NCI-H146 treated with DMSO at 0.1 percent for 48 hours (cell line): ENCODE measurements at regions not wholly inside any gene's neighbourhood (a gene's known extent, or its start where the extent isn't known, plus 50 kb on each side); places are given as distances from the start of the nearest gene placed in this dataset.
"Not testable (repeated sequence)": the region's sequence is repeated elsewhere in the genome, so short reads cannot be mapped to it uniquely, and the experiment has no call there.

Experiments used
- DNase-seq: peaks from one replicate; lab custom pipeline; 2025; ENCODE audit not compliant: unreplicated experiment; lab: John Stamatoyannopoulos, UW

DNA sequence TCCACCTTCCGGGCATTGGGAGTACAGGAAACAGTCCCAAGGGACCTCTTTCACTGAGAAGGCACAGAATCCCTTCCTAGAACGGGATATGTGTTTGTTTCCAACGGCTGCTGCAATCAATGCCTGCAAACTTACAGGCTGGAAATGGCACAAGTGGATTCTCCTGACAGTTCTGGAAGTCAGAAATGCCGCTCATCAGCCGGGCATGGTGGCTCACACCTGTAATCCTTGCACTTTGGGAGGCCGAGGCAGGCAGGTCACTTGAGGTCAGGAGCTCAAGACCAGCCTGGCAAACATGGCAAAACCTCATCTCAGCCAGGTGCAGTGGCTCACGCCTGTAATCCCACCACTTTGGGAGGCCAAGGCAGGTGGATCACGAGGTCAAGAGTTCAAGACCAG lies 97.0 kb upstream of the FGF3 start:
- DNase-seq = not testable (repeated sequence)

GRCh38 chr11:69916806-69917387 lies 97.7 kb upstream of the FGF3 start:
- no peak for DNase-seq

- no peak for DNase-seq
Observed at GRCh38 chr11:69917529-69917928, 98.3 kb upstream of the FGF3 start.

GRCh38 chr11:69918231-69918937 lies 99.2 kb upstream of the FGF3 start:
- no peak for DNase-seq

DNA sequence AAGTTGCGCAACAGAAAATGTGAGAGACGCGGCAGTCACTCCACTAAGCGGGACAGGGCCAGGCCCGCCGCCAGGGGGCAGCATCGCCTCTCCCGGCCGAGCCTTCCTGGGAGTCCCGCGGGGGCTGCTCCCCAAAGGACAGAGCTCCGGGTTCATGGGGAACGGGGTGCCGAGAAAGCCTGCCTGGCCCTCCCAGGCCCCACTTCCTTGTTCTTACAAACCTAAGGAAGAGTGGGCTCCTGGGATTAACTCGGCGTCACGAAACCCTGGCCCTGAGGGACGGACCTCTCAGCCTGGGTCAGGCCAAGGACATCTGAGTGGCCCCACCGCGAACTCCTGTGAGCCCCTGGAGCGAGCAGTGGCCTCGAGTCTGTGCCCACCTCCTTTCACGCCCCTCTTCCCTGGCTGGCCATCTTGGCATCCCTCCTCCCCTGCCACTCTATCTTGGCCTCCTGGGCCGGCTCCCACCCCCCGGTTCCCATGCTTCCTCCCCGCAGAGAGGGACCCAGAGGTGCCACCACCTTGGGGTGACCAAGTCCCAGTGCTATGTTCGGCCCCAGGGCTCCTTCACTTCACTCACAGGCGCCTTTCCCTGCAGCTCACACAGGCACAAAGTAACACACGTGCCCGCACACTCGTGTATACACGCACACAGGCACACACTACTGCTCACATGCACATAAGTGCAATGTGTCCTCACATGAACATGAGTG lies 99.9 kb upstream of the FGF3 start:
- DNase-seq = no peak

DNA sequence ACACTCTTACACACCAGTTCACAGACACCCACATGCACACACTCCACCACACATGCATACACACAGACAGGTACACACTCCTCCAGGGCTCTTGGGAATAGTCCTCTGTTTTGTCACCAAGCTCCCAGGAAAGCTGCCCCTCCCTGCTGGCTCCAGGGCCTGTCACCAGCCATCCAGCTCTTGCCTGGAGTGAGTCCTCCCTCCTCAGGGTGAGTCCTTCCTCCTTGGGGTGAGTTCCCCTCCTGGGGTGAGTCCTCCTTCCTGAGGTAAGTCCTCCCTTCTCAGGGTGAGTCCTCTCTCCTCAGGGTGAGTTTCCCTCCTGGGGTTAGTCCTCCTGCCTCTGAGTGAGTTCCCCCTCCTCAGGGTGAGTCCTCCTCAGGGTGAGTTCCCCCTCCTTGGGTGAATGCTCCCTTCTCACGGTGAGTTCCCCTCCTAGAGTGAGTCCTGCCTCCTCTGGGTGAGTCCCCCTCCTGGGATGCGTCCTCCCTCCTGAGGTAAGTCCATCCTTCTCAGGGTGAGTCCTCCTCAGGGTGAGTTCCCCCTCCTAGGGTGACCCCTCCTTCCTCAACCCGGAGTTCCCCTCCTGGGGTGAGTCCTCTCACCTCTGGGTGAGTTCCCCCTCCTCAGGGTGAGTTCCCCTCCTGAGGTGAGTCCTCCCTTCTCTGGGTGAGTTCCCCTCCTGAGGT lies 100.6 kb upstream of the FGF3 start:
- no peak for DNase-seq

DNA sequence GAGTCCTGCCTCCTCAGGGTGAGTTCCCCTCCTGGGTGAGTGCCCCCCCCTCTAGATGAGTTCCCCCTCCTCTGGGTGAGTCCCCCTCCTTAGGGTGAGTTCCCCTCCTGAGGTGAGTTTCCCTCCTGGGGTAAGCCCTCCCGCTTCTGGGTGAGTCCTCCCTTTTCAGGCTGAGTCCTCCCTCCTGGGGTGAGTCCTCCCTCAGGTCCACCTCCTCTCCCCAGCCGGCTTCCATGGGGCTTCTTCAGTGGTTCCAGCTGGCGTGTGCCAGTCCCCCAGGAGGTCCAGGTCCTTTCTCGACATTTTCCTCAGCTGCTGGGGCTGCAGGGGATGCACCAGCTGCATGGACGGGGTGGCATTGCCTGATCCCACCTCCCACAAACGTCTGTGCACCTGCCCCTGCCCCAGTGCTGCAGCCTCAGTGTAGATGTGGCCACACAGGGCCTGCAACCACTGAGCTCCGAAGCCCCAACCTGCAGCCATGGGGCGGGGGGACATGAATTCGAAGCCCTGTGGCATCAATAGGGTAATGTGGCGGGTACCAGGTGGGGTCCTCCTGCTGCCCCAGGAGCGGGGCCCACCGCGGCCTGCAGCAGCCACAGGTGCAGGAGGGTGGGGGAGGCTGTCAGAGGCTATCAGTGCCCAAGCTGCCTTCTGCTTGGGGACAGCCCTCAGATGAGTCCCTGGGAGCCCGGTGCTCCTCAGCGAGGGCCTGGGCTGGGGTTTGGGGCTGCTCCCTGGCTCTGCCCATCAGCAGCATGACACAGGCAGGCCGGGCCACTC lies 101.3 kb upstream of the FGF3 start:
- no peak for DNase-seq

DNA sequence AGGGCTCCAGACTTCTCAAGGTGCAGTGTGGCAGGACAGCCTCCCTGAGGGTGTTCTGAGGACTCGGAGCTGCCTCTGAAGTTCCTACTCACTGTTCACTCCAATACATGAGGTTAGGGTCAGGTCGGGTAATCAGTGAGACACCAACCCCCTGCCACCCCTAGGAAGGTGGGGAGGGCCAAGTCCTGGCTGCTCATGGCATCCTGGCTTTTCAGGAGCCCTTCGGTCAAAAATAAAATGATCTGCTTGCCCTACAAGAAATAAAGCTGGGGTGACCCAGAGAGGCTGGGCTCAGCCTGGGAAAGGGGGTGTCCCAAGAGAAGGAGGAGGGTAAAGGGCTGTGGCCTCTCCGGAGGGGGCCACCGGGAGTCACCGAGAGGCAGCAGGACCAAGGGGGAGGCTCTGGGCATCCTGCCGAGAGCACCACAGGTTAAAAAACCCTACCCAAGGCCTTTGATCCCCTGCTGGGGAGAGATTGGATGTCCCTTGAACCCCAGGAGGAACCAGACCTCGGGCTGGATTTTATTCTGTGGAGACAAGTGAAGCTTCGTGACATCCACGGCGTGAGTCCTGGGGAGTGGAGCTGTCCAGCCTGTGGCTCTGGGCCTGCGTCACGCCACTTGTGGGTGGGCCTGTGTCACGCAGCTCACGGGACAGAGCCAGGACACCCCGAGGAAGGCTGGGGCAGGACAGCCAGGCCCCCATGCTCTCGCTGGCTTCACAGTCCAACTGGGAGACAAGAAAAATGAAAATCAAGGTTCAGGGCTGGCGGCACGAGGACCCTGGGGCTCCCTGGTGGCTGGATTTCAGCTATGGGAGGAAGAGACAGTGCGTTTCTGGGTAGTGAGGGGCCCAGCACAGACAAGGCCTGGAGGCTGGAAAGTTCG lies 102.2 kb upstream of the FGF3 start:
- DNase-seq = no peak

DNA sequence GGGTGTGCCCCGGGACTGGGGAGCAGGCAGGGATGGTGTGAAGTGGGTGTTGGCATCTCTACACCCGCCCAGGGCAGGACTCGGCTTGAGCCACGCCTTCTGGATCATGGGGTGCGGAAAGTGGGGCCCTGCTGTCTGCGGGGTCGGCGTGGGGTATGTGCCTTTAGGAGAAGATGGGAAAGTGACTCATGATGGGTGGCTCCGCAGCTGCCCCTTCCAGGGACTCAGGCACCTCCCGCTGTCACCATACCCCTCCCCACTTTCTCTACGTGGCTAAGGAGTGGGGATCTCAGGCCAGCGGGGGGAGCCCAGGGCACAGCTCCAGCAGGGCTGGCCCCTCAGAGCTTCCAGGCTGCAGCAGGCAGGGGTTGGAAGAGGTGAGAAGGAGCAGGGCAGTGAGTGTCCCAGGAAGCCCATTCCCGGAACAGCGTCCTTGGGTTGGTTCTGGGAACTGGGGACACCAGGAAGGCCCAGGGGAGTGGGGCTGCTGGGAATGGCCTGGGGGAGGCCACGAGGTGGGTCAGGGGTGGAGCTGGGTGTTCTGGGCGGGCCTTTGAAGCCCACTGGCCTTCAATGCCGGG lies 102.9 kb upstream of the FGF3 start:
- no peak for DNase-seq

DNA sequence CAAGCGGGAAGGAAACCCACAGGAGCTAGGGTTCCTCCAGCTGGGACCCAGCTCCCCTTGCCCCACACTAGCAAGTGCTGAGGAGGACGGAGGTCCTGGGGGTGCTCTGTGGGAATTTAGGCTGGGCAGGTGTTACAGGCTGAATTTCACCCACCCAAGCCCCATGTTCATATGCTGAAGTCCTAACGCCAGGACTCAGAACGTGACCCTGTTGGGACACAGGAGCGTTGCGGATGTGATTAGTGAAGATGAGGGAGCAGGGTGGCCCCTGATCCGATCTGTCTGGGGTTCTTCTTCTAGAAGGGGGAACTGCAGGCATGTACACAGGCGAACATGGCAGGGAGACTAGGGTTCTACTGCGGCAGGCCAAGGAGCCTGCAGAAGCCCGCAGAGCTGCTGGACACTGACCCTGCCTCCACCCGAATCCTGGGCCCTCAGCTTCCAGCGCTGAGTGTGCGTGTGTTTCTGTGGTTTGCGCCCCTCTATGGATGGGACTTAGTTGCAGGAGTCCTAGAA lies 103.4 kb upstream of the FGF3 start:
- no peak for DNase-seq

GRCh38 chr11:69923196-69923595 lies 104.0 kb upstream of the FGF3 start:
- DNase-seq = no peak

GRCh38 chr11:69923641-69924307 lies 104.6 kb upstream of the FGF3 start:
- DNase-seq = no peak

GRCh38 chr11:69924308-69925161 lies 105.3 kb upstream of the FGF3 start:
- DNase-seq = no peak

GRCh38 chr11:69925366-69926196 lies 106.4 kb upstream of the FGF3 start:
- DNase-seq = no peak

DNA sequence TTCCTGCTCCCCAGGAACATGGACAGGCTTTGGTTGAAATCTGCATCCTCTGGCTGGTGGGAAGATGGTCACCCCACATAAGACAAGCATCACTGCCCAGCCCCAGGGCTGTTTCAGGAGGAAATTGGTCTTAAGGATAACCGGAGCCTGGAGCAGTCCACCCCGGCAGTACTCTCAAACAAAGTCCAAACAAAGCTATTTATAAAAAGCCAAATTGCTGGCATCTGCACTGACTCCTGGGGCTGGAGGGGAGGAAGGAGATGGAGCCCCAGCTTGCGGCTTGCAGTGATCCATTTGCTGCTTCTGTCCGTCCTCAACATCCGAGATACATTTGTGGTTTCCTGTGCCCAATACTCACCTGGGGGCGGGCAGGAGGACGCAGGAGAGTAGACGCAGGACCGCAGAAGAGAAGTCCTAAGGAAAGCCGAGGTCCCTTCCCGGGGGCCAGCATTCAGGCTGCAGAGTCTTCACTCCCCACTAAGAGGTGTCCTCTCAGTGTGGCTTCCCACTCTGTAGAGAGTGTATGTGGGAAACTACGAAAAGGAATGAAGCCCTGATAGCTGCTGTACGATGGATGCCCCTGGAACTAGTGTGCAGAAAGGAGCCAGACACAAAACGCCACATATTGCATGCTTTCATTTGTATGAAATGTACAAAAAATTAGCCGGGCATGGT lies 107.3 kb upstream of the FGF3 start:
- no peak for DNase-seq

GRCh38 chr11:69928121-69928520 lies 108.9 kb upstream of the FGF3 start:
- DNase-seq = no peak

- DNase-seq = no peak
Observed at GRCh38 chr11:69928975-69929374, 109.8 kb upstream of the FGF3 start.
